M059J (cell line): ENCODE measurements at regions not wholly inside any gene's neighbourhood (a gene's known extent, or its start where the extent isn't known, plus 50 kb on each side); places are given as distances from the start of the nearest gene placed in this dataset.
A peak's percentile ranks its signal among the peaks of the same experiment; 100 is the strongest.

Experiments used
- DNase-seq: peaks from one replicate; pipeline ENCODE4 v3.0.0-alpha.2; 2012; ENCODE audit warnings: low read depth

DNA sequence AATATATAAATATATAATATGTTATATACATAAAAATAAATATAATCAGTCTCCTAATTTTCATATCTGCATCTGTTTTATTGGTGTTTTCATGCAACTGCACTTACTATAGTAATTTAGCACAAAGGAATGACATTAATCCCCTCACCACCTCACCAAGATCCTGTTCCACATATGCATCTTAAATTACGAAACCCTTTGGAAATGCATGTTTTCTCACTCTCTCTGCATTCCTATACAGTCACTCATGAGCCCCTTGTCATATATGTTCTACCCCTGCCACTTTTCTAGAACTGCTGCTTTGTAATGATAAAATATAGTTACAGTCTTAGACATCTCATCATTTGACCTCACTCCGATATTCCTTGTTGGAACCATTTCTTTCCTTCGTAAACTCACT, 728.7 kb upstream of the SLIT2 start:
- DNase-seq: no peak

DNA sequence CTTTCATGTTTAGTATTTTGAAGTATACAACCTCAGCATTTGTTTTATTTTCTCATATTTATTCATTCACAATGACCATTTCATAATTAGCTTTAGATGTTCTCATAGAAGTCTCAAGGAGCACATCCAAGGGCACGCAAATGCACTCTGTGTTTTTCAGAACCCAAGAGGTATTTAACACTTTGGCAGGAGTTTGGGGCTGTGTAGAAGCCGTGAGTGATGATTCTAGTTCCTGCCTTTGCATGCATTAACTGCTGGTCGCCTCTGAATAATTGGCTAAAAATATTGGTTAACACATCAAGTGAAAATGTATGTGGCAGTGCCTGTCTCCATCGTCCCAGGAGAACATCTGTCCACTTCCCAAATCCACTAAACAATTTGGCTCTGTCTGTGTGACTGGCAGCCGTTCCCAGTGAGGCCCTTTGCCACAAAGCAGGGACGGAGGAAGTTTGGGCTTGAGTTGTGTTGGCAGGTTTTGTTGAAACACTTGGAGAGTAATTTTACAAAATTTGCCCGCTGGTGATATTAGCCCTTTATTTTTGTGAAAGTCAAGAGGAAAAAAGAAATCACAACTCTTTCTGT, 730.7 kb upstream of the SLIT2 start:
- DNase-seq: no peak

DNA sequence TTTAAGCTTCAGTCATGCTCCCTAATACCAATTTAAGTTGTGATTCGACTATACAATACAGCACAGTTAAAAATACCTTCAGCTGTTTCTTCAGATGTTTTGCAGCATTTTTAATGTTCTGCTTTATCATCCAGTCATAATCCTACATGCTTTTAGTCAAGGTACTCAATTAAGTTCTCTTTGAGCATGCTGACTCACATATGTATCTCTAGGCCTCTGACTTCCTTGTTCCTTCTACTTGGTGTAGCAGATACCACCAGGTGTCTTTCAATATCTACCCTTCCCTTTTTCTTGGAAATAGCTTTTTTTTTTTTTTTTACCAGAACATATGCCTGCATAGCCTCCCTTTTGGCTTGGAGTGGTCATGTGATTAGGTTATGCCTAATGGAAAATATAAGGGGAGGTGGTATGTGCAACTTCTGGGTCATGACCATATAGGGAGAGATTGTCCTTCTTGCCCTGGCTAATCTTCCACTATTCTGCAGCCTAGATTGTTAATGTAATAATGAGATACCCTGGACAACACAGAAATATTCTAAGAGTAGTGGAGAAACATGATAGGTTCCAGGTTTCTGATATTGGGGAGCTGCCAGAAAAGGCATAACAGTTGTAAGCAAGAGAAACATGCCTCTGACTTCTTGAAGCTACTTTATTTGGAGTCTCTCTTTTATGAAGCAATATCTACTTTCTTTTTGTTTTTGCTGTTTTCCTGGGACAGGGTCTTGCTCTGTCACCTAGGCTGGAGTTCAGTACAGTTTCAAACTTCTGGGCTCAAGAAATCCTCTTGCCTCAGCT, 737.2 kb upstream of the SLIT2 start:
- no peak for DNase-seq

DNA sequence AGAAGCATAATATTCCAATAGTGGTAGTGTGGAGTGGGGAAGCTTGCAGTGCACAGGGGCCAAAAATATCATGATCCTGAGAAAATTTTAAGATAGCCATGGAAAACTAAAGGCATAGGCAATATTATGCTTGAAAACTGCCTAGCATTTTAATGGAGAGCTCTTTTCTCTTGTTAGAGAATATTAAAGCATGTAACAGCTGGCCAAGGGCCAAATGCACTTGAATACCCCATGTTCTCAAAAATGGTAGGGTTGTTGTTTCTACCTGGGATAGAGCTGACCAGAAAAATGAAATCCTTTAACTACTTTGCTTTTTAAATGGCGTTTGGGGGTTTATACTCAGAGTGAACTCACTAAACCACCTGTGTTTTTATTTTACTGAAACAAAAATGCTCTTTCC, 739.6 kb upstream of the SLIT2 start:
- DNase-seq: no peak

DNA sequence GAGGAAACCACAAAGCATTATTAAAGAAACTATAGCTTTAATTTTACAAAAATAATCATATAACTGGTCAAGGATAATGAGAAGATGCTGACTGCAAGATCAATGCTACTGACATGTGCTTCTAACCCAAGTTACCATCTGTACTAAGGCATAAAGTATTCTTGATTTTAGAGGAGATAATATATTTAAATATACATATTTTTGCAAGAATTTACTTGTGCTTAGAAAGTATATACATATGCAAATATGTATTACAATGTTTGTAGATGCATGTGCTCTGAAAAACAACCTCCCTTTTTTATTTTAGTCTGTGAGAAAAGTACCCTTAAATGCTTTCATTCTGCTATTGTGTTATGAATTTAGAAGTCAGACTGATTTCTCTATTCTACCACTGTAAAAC, 740.7 kb upstream of the SLIT2 start:
- DNase-seq: no peak

DNA sequence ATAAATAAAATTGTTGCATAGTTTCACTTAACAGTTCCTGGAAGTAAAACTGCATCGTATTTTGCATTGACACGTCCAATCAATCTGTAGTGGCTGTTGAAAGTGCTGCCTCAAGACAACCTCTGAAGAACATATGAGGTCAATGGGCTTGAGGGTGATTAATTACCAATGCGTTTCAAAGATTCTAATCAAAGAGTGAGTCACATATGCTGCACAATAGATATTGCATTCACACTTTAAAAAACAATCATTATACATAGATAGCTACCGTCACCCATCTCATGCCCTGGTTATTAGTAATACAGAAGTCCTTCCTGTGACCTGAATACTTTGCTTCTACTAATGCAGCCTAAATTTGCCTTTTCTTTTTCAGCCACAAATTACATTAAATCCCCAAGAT, 743.3 kb upstream of the SLIT2 start:
- no peak for DNase-seq

DNA sequence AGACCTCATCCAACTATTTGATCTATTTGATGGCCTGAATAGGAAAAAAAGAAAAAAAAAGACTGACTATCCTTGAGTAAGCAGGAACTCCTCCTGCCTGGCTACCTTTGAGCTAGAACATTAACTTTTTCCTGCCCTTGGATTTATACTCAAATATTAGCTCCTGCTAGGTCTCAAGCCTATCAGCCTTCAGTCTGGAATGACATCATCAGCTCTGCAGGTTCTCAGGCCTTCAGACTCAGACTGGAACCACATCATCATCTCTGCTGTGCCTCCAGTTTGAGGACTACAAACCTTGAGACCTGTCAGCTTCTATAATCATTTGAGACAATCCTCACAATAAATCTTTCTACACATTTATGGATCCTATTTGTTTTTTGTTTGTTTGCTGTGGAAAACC, 754.0 kb upstream of the SLIT2 start:
- DNase-seq: peak; percentile 32

DNA sequence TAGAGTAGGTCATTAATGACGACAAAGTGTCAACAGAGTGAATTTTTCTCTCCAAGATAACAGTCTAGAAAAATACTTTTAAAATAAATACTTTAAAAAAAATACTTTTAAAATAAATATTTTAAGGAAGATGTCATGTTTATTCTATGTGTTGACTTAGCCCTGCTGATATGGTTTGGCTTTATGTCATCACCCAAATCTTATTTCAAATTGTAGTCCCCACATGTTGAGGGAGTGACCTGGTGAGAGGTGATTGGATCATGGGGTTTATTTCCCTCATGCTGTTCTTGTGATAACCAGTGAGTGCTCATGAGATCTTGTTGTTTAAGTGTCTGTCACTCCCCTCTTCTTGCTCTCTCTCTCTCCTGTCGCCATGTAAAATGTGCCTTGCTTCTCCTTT, 754.9 kb upstream of the SLIT2 start:
- no peak for DNase-seq

DNA sequence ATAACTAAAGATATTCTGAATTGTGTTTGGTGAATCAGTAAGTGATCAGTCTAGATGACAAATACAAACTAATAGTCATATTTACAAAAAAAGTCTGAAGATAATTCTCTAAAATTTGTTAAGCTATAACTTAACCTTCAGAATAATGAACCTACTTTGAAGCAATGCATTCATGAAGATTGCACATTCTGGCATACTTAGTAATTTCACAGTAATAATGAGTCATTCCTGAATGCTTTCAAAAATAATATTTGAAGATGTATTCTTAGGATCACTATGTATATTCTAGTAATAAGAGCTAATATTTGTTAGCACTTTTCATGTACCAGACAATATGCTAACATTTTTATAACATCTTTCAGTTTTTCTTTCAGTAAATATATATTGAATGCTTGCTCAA, 756.7 kb upstream of the SLIT2 start:
- no peak for DNase-seq

DNA sequence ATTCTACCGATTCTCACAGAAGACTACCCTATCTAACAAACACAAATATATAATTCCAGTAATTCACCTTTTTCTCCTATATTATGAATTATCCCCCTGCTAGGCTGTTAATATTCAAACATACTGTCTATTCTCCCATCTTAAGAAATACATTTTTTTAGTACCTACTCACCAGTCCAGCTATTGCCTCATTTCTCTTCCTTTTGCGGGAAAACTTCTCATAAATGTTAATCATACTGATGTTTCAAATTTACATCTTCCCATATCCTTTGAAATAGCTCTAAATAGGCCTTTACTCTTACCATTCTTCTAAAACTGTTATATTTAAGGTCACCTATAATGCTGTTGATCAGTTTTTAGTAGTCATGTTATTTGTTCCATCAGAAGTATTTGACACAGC, 759.1 kb upstream of the SLIT2 start:
- no peak for DNase-seq

DNA sequence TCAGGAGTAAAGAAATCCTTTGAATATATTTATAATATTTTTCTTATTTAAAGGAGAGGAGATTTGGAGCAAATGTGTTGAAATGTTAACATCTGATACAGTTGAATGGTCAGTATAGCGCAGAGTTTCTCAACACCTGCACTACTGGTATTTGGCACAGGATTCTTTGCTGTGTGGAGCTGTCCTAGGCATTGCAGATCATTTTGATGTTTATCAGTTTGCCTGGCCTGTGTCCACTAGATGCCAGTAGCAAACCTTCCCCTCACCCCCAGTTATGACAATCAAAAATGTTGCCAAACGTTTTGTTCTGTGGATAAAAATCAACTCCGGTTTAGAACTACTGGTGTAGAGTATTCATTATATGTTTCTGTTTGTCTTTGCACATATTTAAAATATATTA, 765.3 kb upstream of the SLIT2 start:
- DNase-seq: peak; percentile 45

DNA sequence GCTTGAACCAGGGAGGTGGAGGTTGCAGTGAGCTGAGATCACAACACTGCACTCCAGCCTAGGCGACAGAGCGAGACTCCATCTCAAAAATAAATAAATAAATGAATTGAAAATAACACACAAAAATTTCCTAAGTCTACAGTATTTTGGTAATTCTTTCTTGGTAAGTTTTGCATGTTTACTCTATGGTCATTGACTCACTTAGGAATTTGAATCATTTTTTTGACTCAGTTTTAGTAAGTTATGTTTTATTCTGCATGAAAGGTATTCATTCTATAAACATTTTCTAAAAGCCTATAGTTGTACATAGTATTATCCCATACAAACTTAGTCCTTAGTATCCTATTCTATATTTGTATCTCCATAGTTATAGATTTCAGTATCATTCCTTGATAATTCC, 772.9 kb upstream of the SLIT2 start:
- DNase-seq: peak; percentile 53

DNA sequence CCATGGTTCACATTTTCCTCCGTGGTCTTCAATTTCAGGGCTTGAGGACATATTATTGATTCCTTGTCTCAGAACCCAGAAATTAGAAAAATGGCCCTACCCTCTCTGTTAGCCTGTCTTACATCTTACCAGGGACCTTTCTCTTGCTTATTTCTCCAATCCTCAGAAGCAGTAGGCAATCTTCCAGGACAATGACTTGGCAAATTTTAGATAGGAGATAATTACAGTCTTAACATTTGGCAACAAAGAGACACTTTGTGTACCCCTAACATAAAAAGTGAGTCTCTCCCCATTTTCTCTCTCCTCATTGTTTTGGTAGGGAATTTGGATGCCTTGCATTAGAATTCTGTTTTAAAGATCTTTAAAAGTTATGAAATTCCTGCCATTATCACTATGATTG, 778.1 kb upstream of the SLIT2 start:
- DNase-seq: peak; percentile 49

DNA sequence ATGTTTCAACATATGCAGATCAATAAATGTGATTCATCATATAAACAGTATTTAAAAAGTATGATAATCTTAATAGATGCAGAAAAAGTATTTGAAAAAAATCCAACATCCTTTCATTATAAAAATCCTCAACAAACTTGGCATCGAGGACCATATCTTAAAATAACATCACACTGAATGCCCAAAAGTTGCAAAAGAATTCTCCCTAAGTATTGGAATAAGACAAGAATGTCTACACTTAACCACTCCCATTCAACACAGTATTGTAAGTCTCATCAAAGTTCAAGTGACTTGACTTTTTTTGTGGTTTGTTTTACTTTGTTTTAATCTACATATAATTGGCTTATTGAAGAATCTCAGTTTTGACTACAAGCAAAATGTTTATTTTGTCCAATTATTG, 779.0 kb upstream of the SLIT2 start:
- DNase-seq: peak; percentile 23

DNA sequence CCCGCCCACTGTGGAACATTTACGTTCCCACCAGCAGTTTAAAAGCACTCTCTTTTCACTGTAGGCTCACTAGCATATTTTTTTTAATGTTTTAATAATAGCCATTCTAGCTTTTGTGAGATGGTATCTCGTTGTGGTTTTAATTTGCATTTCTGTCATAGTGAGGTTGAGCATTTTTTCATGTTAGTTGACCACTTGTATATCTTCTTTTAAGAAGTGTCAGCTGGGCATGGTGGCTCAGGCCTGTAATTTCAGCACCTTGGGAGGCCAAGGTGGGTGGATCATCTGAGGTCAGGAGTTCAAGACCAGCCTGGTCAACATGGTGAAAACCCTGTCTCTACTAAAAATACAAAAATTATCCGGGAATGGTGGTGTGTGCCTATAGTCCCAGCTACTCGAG, 781.7 kb upstream of the SLIT2 start:
- DNase-seq: peak; percentile 78

DNA sequence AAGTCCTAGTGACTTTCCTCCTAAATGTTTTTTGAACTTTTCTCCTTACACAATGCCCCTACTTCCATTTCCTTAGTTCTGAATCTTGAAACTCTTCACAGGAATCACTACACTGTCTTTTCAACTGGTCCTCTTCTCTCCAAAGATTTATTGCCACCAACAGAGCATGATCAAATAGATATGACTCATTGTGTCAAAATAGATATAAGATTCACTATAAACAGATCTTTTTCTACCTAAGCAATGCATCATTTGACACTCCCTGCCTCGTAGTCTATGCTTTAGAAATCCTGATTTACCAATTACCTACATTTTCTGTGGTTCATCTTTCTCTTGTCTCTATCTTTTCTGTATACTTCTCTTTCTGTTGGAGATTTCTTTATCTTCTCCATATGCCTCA, 789.6 kb upstream of the SLIT2 start:
- no peak for DNase-seq

DNA sequence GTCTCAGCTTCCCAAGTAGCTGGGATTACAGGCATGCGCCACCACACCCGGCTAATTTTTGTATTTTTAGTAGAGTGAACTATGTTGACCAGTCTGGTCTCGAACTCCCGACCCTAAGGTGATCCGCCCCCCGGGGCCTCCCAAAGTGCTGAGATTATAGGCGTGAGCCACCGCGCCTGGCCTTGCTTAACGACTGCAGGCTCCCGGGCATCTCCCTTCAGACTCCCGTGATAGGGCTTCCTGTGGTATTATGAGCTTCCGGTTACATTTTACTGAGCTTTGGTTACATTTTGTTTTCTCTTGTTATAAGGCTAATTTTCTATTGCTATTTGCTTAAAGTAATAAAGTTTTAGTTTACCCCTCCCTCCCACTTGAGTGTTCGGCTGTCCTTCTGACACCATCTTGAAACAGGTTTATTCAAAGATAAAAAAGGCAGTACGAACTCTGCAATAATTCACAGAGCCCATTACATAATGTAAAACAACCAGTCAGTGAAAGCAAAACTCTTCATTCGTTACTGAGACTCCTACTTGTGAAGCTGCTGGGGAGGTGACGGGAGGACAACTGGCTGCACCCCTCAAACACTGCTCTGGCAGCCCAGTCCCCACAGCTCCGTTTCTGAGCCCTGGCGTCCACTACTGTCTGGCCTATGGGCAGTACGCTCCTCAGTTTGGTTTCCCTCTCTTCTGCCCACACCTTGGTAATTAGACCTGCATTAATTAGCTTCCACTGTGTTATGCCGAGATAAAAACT, 795.7 kb upstream of the SLIT2 start:
- DNase-seq: no peak

DNA sequence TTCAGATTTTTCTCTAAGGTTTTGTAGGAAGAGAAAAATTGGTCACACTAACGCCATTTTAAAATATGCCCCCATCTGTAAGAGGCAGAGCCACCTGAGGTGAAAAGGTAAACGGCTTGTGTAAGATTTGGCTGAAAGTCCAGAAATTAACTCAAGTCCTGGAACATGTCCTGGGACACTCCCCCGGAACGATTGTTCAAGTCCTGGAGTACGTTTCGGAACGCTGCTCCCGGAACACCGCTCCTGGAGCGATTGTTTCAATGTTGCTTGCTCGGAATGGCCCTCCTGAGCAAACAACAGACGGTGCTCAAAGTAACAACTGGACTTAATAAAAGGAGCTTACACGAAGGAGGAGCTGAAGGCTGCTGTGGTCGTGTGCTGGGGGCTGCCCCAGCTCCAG, 796.5 kb upstream of the SLIT2 start:
- DNase-seq: peak; percentile 42

DNA sequence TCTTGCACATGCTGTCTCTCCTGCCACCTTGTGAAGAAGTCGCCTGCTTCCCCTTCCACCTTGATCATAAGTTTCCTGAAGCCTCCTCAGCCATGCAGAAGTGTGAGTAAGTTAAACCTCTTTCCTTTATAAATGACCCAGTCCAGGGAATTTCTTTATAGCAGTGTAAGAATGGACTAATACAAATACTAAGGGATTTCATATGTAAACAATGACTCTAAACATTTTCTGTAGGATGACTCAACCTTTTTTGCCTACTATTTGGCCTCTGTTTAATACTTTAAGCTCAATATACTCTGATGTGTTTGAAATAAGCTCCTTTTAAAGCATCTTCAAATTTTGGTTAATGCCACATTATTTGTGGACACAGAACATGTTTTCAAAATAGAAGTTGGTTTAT, 813.5 kb upstream of the SLIT2 start:
- peak; percentile 41 for DNase-seq

DNA sequence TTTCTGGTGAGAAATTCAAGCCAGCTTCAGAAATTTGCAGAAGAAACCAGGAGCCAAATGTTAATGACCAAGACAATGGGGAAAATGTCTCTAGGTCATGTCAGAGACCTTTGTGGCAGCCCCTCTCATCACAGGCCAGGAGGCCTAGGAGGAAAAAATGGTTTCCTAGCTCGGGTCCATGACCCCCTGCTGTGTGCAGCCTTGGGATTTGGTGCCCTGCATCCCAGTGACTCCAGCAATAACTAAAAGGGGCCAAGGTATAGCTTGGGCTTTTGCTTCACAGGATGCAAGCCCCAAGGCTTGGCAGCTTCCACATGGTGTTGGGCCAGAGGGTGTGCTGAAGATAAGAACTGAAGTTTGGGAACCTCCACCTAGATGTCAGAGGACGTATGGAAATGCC, 814.7 kb upstream of the SLIT2 start:
- no peak for DNase-seq

DNA sequence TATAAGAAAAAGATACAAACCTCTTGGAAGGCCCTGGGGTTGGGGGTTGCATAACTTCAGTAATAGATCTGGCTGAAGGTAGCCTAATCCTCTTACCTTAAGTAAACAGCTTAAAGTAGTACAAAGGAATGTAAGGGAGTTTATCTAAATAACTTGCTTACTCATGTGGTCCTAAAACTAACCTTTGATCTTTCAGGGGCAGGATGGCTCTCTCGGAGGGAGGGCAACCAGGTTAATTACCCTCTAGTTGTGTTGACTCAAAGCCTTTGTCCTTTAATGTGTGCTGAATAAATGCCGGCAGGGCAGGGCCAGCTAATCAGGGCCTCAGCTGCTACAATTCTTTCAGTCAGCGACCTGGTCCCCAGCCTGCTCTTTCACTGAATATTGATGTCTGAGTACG, 822.0 kb upstream of the SLIT2 start:
- no peak for DNase-seq

DNA sequence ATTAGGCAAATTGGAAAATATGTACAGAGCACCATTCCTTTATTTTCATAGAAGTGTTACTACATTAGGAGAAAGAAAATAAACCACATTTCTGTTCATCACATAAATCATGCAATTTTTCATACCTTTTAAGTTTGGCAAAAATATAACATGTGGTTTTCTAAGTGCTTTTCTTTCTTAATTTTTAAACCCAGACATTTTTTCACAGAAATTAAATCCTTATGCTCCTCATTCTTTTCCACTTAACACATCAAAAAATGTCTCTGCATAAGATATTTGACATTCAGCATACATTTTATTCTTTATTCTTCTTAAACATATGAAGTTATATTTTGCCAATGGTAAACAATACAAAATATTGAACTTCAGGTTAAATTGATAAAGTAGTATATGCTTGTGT, 826.6 kb upstream of the SLIT2 start:
- no peak for DNase-seq

DNA sequence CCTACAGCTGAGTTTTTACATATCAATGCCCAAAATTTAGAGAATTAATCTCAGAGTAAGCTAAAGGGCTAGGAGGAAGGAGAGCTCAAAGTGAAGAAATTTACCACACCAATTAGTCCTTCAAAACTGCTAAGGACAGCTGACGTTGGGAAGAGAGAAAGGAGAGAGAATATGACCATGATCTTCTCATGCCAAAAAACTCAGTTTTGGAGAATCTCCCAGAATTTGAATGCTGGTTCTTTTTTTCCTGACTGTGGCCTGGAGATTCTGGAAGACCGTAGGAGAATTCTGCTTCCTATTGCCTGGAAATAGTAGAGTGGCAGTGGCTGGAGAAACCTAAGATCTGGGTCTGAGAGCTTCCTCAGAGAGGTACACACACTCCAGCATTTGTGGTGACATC, 834.4 kb upstream of the SLIT2 start:
- DNase-seq: no peak
